ENCODE measurements at regions not wholly inside any gene's neighbourhood (a gene's known extent, or its start where the extent isn't known, plus 50 kb on each side); places are given as distances from the start of the nearest gene placed in this dataset.

GRCh38 chr6:152905551-152906299, 77.1 kb downstream of the FBXO5 start:
- no peak for DNase-seq

GRCh38 chr6:152909241-152909640, 73.6 kb downstream of the FBXO5 start:
- DNase-seq, result no peak

- no peak for DNase-seq
Measured at GRCh38 chr6:152916035-152916434, 66.8 kb downstream of the FBXO5 start.

- no peak for DNase-seq
Measured at GRCh38 chr6:152918991-152919390, 63.9 kb downstream of the FBXO5 start.

- DNase-seq, result no peak
Measured at GRCh38 chr6:152920016-152920415, 62.8 kb downstream of the FBXO5 start.

Measured in fibroblast of skin of back (primary cell).